NT2/D1 (cell line): ENCODE measurements at regions not wholly inside any gene's neighbourhood (a gene's known extent, or its start where the extent isn't known, plus 50 kb on each side); places are given as distances from the start of the nearest gene placed in this dataset.

Experiments used
- DNase-seq: peaks from one replicate; pipeline ENCODE4 v3.0.0-alpha.2; 2011; ENCODE audit warnings: low read depth, low spot score
- H3K27me3 ChIP-seq: 2 replicates; pipeline ENCODE4 v1.6.0; 2011; ENCODE audit warnings: mild to moderate bottlenecking; ENCODE audit not compliant: insufficient read length, insufficient read depth
- H3K36me3 ChIP-seq: 2 replicates; pipeline ENCODE4 v1.6.1; 2011; ENCODE audit warnings: mild to moderate bottlenecking, low read length, mixed read lengths; ENCODE audit not compliant: insufficient read depth, insufficient read length
- H3K4me1 ChIP-seq: 2 replicates; pipeline ENCODE4 v1.5.1; 2011; ENCODE audit not compliant: insufficient read depth, insufficient read length
- H3K4me3 ChIP-seq: 2 replicates; pipeline ENCODE4 v1.5.1; 2011; ENCODE audit warnings: low read depth; ENCODE audit not compliant: insufficient read length
- H3K9ac ChIP-seq: 2 replicates; pipeline ENCODE4 v1.6.0; 2011; ENCODE audit warnings: low read depth; ENCODE audit not compliant: insufficient read length
- H3K9me3 ChIP-seq: 2 replicates; pipeline ENCODE4 v1.5.1; 2011; ENCODE audit warnings: mild to moderate bottlenecking, low read length; ENCODE audit not compliant: insufficient read depth
- SUZ12 ChIP-seq: IDR thresholded peaks from 2 replicates; pipeline ENCODE4 v1.6.1; 2011; ENCODE audit not compliant: insufficient read length, insufficient read depth; ENCODE audit errors: extremely low read depth
- YY1 ChIP-seq: IDR thresholded peaks from 2 replicates; pipeline ENCODE4 v1.6.1; 2011; ENCODE audit not compliant: insufficient read length, insufficient read depth
- ZNF274 ChIP-seq: IDR thresholded peaks from 2 replicates; pipeline ENCODE4 v1.6.1; 2011; ENCODE audit warnings: mild to moderate bottlenecking, low read depth, low read length

- Histone ChIP-seq H3K9me3 (no peaks in the 10 kb centered on the region), H3K4me1 (no peaks in the 10 kb centered on the region), H3K36me3 (no peaks in the 10 kb centered on the region), H3K27me3 (no peaks in the 10 kb centered on the region), H3K9ac (no peak overlapping the region), H3K4me3 (no peak overlapping the region)
- no peak for DNase-seq
- TF ChIP-seq ZNF274 = no peak
- no peak for TF ChIP-seq SUZ12
- no peak for TF ChIP-seq YY1
Measured at GRCh38 chr11:115939104-115939730, 435.0 kb upstream of the CADM1 start.

GRCh38 chr11:115933564-115933963 lies 429.3 kb upstream of the CADM1 start:
- H3K36me3 ChIP-seq = no peaks in the 10 kb centered on the region
- TF ChIP-seq SUZ12 = no peak
- no peak for TF ChIP-seq YY1
- TF ChIP-seq ZNF274 = no peak
- H3K27me3 ChIP-seq = no peaks in the 10 kb centered on the region
- H3K9ac ChIP-seq = no peak overlapping the region
- no peak for DNase-seq
- no peaks in the 10 kb centered on the region for H3K9me3 ChIP-seq
- H3K4me3 ChIP-seq = no peak overlapping the region
- no peaks in the 10 kb centered on the region for H3K4me1 ChIP-seq

GRCh38 chr11:115931548-115932083 lies 427.4 kb upstream of the CADM1 start:
- Histone ChIP-seq H3K36me3 (no peaks in the 10 kb centered on the region), H3K9me3 (no peaks in the 10 kb centered on the region), H3K27me3 (no peaks in the 10 kb centered on the region), H3K9ac (no peak overlapping the region), H3K4me1 (no peaks in the 10 kb centered on the region), H3K4me3 (no peak overlapping the region)
- TF ChIP-seq ZNF274 (no peak), SUZ12 (no peak), YY1 (no peak)
- no peak for DNase-seq

GRCh38 chr11:115930886-115931547 lies 426.8 kb upstream of the CADM1 start:
- DNase-seq = no peak
- H3K27me3 ChIP-seq = no peaks in the 10 kb centered on the region
- no peak for TF ChIP-seq SUZ12
- no peak for TF ChIP-seq ZNF274
- TF ChIP-seq YY1 = no peak
- H3K9me3 ChIP-seq = no peaks in the 10 kb centered on the region
- H3K4me3 ChIP-seq = no peak overlapping the region
- no peaks in the 10 kb centered on the region for H3K4me1 ChIP-seq
- H3K9ac ChIP-seq = no peak overlapping the region
- H3K36me3 ChIP-seq = no peaks in the 10 kb centered on the region

GRCh38 chr11:115930291-115930690 lies 426.1 kb upstream of the CADM1 start:
- DNase-seq = no peak
- Histone ChIP-seq H3K9ac (no peak overlapping the region), H3K4me1 (no peaks in the 10 kb centered on the region), H3K27me3 (no peaks in the 10 kb centered on the region), H3K4me3 (no peak overlapping the region), H3K9me3 (no peaks in the 10 kb centered on the region), H3K36me3 (no peaks in the 10 kb centered on the region)
- TF ChIP-seq SUZ12 = no peak
- TF ChIP-seq YY1 = no peak
- TF ChIP-seq ZNF274 = no peak

GRCh38 chr11:115929618-115930129 lies 425.5 kb upstream of the CADM1 start:
- DNase-seq = no peak
- no peaks in the 10 kb centered on the region for H3K4me1 ChIP-seq
- no peak overlapping the region for H3K9ac ChIP-seq
- TF ChIP-seq ZNF274 = no peak
- TF ChIP-seq SUZ12 = no peak
- TF ChIP-seq YY1 = no peak
- no peaks in the 10 kb centered on the region for H3K27me3 ChIP-seq
- H3K4me3 ChIP-seq = no peak overlapping the region
- no peaks in the 10 kb centered on the region for H3K36me3 ChIP-seq
- no peaks in the 10 kb centered on the region for H3K9me3 ChIP-seq

- Histone ChIP-seq H3K27me3 (no peaks in the 10 kb centered on the region), H3K36me3 (no peaks in the 10 kb centered on the region), H3K9me3 (no peaks in the 10 kb centered on the region), H3K4me1 (no peaks in the 10 kb centered on the region), H3K4me3 (no peak overlapping the region), H3K9ac (no peak overlapping the region)
- DNase-seq = no peak
- no peak for TF ChIP-seq SUZ12
- TF ChIP-seq ZNF274 = no peak
- TF ChIP-seq YY1 = no peak
Measured at GRCh38 chr11:115928811-115929210, 424.6 kb upstream of the CADM1 start.
